ENCODE measurements at regions not wholly inside any gene's neighbourhood (a gene's known extent, or its start where the extent isn't known, plus 50 kb on each side); places are given as distances from the start of the nearest gene placed in this dataset.

DNA sequence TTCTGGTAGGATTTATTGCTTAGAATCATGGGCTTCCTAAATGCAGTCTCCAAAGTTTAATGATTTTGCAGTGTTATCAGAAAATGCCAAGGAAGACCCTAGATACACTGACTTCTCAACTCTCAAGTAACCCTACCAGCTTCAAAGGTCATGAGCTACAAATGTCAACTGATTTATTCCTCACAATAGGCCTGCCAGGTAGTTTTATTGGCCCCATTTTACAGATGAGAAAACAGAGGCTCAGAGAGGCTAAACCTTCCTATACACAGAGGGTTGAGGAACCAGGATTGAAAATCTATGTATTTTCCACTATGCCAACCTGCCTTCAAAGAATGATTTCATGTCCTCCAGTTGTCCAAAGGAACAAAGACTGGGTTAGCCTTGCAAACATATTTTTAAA lies 384.4 kb upstream of the POU3F1 start:
- no peak for TF ChIP-seq SMC3 (conservative IDR thresholded peaks at IDR 0.05; ENCODE audit: poor library complexity)
- no peak for TF ChIP-seq RAD21 (conservative IDR thresholded peaks at IDR 0.05)
- Histone ChIP-seq H3K79me2 (replicated peaks; ENCODE audit: insufficient read depth, low read length) (no peaks in the 10 kb centered on the region), H3F3A (ENCODE audit: insufficient read depth, low read length, poor library complexity, severe bottlenecking) (no peaks in the 10 kb centered on the region), H3K9me3 (ENCODE audit: low read length) (no peaks in the 10 kb centered on the region), H3K27ac (ENCODE audit: low read length) (no peak overlapping the region), H3K9me2 (ENCODE audit: insufficient read depth, low read length) (no peaks in the 10 kb centered on the region), H3K36me3 (ENCODE audit: insufficient read depth, low read length) (no peaks in the 10 kb centered on the region), H3K27me3 (ENCODE audit: insufficient read depth, low read depth, low read length) (no peaks in the 10 kb centered on the region), H2AFZ (ENCODE audit: low read depth, low read length) (no peak overlapping the region), H4K20me1 (ENCODE audit: insufficient read depth) (no peaks in the 10 kb centered on the region), H3K9ac (ENCODE audit: low read length) (no peak overlapping the region), H3K4me2 (ENCODE audit: low read length) (no peak overlapping the region), H3K4me3 (ENCODE audit: low read length) (no peak overlapping the region)

DNA sequence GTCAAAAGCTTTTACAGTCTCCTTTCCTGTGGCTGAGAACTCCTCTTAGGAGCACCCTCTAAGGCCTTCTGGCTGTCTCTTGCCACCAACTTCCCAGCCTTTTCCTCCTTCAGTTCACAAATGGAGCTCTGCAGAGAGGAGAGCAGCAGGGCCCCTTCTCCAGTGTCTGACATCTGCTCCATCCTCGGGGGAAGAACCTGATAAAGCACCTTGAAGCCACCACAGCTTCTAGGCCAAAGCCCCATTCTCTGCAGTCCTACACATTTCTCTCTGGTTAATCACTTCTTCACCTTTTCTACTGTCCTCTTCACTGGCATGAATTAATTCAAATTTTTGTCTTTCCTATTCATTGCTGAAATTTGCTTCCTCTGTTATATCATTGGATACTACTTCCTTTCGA lies 378.1 kb upstream of the POU3F1 start:
- Histone ChIP-seq H4K20me1 (ENCODE audit: insufficient read depth) (no peaks in the 10 kb centered on the region), H3K27ac (ENCODE audit: low read length) (no peak overlapping the region), H3K27me3 (ENCODE audit: insufficient read depth, low read depth, low read length) (no peaks in the 10 kb centered on the region), H3K4me3 (ENCODE audit: low read length) (no peak overlapping the region), H2AFZ (ENCODE audit: low read depth, low read length) (no peak overlapping the region), H3F3A (ENCODE audit: insufficient read depth, low read length, poor library complexity, severe bottlenecking) (no peaks in the 10 kb centered on the region), H3K9me2 (ENCODE audit: insufficient read depth, low read length) (no peaks in the 10 kb centered on the region), H3K79me2 (replicated peaks; ENCODE audit: insufficient read depth, low read length) (no peaks in the 10 kb centered on the region), H3K4me2 (ENCODE audit: low read length) (no peak overlapping the region), H3K9ac (ENCODE audit: low read length) (no peak overlapping the region), H3K36me3 (ENCODE audit: insufficient read depth, low read length) (no peaks in the 10 kb centered on the region), H3K9me3 (ENCODE audit: low read length) (no peaks in the 10 kb centered on the region)
- TF ChIP-seq POLR2AphosphoS5 (IDR thresholded peaks at IDR 0.05) (no peak), TAF1 (IDR thresholded peaks at IDR 0.05; ENCODE audit: low read depth) (no peak), MXI1 (conservative IDR thresholded peaks at IDR 0.05; ENCODE audit: poor library complexity, severe bottlenecking) (no peak), SMC3 (conservative IDR thresholded peaks at IDR 0.05; ENCODE audit: poor library complexity) (no peak), EP300 (conservative IDR thresholded peaks at IDR 0.05; ENCODE audit: poor library complexity, severe bottlenecking) (no peak), RAD21 (conservative IDR thresholded peaks at IDR 0.05) (no peak), EZH2 (IDR thresholded peaks at IDR 0.05; ENCODE audit: borderline replicate concordance, insufficient read depth, low read length, poor library complexity, severe bottlenecking) (no peak)
- TF ChIP-seq, protein P1, sequence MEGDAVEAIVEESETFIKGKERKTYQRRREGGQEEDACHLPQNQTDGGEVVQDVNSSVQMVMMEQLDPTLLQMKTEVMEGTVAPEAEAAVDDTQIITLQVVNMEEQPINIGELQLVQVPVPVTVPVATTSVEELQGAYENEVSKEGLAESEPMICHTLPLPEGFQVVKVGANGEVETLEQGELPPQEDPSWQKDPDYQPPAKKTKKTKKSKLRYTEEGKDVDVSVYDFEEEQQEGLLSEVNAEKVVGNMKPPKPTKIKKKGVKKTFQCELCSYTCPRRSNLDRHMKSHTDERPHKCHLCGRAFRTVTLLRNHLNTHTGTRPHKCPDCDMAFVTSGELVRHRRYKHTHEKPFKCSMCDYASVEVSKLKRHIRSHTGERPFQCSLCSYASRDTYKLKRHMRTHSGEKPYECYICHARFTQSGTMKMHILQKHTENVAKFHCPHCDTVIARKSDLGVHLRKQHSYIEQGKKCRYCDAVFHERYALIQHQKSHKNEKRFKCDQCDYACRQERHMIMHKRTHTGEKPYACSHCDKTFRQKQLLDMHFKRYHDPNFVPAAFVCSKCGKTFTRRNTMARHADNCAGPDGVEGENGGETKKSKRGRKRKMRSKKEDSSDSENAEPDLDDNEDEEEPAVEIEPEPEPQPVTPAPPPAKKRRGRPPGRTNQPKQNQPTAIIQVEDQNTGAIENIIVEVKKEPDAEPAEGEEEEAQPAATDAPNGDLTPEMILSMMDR (IDR thresholded peaks at IDR 0.05; ENCODE audit: poor library complexity, severe bottlenecking): no peak
- TF ChIP-seq, protein P2, sequence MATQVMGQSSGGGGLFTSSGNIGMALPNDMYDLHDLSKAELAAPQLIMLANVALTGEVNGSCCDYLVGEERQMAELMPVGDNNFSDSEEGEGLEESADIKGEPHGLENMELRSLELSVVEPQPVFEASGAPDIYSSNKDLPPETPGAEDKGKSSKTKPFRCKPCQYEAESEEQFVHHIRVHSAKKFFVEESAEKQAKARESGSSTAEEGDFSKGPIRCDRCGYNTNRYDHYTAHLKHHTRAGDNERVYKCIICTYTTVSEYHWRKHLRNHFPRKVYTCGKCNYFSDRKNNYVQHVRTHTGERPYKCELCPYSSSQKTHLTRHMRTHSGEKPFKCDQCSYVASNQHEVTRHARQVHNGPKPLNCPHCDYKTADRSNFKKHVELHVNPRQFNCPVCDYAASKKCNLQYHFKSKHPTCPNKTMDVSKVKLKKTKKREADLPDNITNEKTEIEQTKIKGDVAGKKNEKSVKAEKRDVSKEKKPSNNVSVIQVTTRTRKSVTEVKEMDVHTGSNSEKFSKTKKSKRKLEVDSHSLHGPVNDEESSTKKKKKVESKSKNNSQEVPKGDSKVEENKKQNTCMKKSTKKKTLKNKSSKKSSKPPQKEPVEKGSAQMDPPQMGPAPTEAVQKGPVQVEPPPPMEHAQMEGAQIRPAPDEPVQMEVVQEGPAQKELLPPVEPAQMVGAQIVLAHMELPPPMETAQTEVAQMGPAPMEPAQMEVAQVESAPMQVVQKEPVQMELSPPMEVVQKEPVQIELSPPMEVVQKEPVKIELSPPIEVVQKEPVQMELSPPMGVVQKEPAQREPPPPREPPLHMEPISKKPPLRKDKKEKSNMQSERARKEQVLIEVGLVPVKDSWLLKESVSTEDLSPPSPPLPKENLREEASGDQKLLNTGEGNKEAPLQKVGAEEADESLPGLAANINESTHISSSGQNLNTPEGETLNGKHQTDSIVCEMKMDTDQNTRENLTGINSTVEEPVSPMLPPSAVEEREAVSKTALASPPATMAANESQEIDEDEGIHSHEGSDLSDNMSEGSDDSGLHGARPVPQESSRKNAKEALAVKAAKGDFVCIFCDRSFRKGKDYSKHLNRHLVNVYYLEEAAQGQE (IDR thresholded peaks at IDR 0.05; ENCODE audit: borderline replicate concordance): no peak

DNA sequence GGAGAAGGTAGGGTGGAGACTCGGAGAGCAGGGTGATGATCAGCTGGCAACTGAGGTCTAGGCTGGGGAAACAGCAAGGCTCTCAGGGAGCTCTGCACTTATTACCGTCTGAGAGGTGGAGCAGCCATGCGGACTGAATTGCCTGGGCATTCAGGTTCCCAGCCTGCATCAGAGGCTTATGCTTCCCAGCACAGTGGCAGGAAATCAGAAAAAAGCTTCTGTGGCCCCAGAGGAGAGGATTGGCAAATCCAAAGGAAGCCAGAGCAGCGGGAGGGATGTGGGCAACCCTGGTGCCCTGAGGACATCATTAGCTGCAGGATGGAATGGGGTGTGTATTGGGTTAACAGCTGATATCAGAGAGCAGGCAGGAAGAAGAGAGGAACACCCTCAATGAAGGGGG lies 374.1 kb upstream of the POU3F1 start:
- no peak overlapping the region for H3K27ac ChIP-seq (ENCODE audit: low read length)
- no peaks in the 10 kb centered on the region for H4K20me1 ChIP-seq (ENCODE audit: insufficient read depth)
- H3K36me3 ChIP-seq (ENCODE audit: insufficient read depth, low read length): no peaks in the 10 kb centered on the region
- no peak overlapping the region for H3K9ac ChIP-seq (ENCODE audit: low read length)
- H3K9me2 ChIP-seq (ENCODE audit: insufficient read depth, low read length): no peaks in the 10 kb centered on the region
- TF ChIP-seq SMC3 (conservative IDR thresholded peaks at IDR 0.05; ENCODE audit: poor library complexity): no peak
- no peak for TF ChIP-seq MXI1 (conservative IDR thresholded peaks at IDR 0.05; ENCODE audit: poor library complexity, severe bottlenecking)
- TF ChIP-seq EP300 (conservative IDR thresholded peaks at IDR 0.05; ENCODE audit: poor library complexity, severe bottlenecking): no peak
- TF ChIP-seq, protein P2 (IDR thresholded peaks at IDR 0.05; ENCODE audit: borderline replicate concordance): no peak
- TF ChIP-seq EZH2 (IDR thresholded peaks at IDR 0.05; ENCODE audit: borderline replicate concordance, insufficient read depth, low read length, poor library complexity, severe bottlenecking): no peak
- no peak for TF ChIP-seq RAD21 (conservative IDR thresholded peaks at IDR 0.05)
- TF ChIP-seq POLR2AphosphoS5 (IDR thresholded peaks at IDR 0.05): no peak
- TF ChIP-seq TAF1 (IDR thresholded peaks at IDR 0.05; ENCODE audit: low read depth): no peak
- TF ChIP-seq, protein P1 (IDR thresholded peaks at IDR 0.05; ENCODE audit: poor library complexity, severe bottlenecking): no peak
- H3K4me2 ChIP-seq (ENCODE audit: low read length): no peak overlapping the region
- H3F3A ChIP-seq (ENCODE audit: insufficient read depth, low read length, poor library complexity, severe bottlenecking): no peaks in the 10 kb centered on the region
- H3K4me3 ChIP-seq (ENCODE audit: low read length): no peak overlapping the region
- no peaks in the 10 kb centered on the region for H3K27me3 ChIP-seq (ENCODE audit: insufficient read depth, low read depth, low read length)
- no peaks in the 10 kb centered on the region for H3K79me2 ChIP-seq (replicated peaks; ENCODE audit: insufficient read depth, low read length)
- H2AFZ ChIP-seq (ENCODE audit: low read depth, low read length): no peak overlapping the region
- H3K9me3 ChIP-seq (ENCODE audit: low read length): no peaks in the 10 kb centered on the region

Data from neural cell (in vitro differentiated cells).